Loucy (cell line): ENCODE measurements at regions not wholly inside any gene's neighbourhood (a gene's known extent, or its start where the extent isn't known, plus 50 kb on each side); places are given as distances from the start of the nearest gene placed in this dataset.

Source experiments
- CTCF ChIP-seq: fragments of 200-600 bp; sonication (generic); conservative IDR thresholded peaks from 2 replicates; pipeline ENCODE4 v1.5.1; 2014; ENCODE audit warnings: mild to moderate bottlenecking, antibody characterized with exemption, low read length
- EZH2phosphoT487 ChIP-seq: fragments of 200-600 bp; IDR thresholded peaks from 2 replicates; pipeline ENCODE4 v1.6.1; 2018; ENCODE audit warnings: antibody characterized with exemption, mild to moderate bottlenecking, moderate library complexity, borderline replicate concordance

GRCh38 chr18:39184176-39184575 is 1618.6 kb upstream of the CELF4 start:
- no peak for TF ChIP-seq CTCF
- no peak for TF ChIP-seq EZH2phosphoT487
